ENCODE measurements at regions not wholly inside any gene's neighbourhood (a gene's known extent, or its start where the extent isn't known, plus 50 kb on each side); places are given as distances from the start of the nearest gene placed in this dataset.

- Histone ChIP-seq H3K4me3 (ENCODE audit: low read length in 2 of 2) (no peak overlapping the region), H3K36me3 (ENCODE audit: control insufficient read depth in 2 of 2, insufficient read depth in 2 of 2, low read length in 2 of 2) (no peaks in the 10 kb centered on the region), H3K27me3 (ENCODE audit: control insufficient read depth in 2 of 2, insufficient read depth in 2 of 2, low read length in 2 of 2) (peaks cover 0 to 6% of the 10 kb centered on the region in 2 donors), H3K27ac (ENCODE audit: low read depth in 2 of 2, low read length in 2 of 2) (no peak overlapping the region), H3K4me1 (ENCODE audit: control insufficient read depth in 2 of 2, insufficient read depth in 2 of 2, low read length in 2 of 2) (no peaks in the 10 kb centered on the region), H3K9ac (ENCODE audit: low read depth in 1 of 2, low read length in 2 of 2) (no peak overlapping the region), H3K9me3 (ENCODE audit: control insufficient read depth in 2 of 2, low read length in 2 of 2) (no peaks in the 10 kb centered on the region)
These were observed 571.4 kb downstream of the PTPRU start for GRCh38 chr1:29807689-29808088.

- Histone ChIP-seq H3K9ac (ENCODE audit: low read depth in 1 of 2, low read length in 2 of 2) (no peak overlapping the region), H3K4me1 (ENCODE audit: control insufficient read depth in 2 of 2, insufficient read depth in 2 of 2, low read length in 2 of 2) (no peaks in the 10 kb centered on the region), H3K27ac (ENCODE audit: low read depth in 2 of 2, low read length in 2 of 2) (no peak overlapping the region), H3K9me3 (ENCODE audit: control insufficient read depth in 2 of 2, low read length in 2 of 2) (no peaks in the 10 kb centered on the region), H3K36me3 (ENCODE audit: control insufficient read depth in 2 of 2, insufficient read depth in 2 of 2, low read length in 2 of 2) (no peaks in the 10 kb centered on the region), H3K4me3 (ENCODE audit: low read length in 2 of 2) (no peak overlapping the region), H3K27me3 (ENCODE audit: control insufficient read depth in 2 of 2, insufficient read depth in 2 of 2, low read length in 2 of 2) (peaks cover 0 to 10% of the 10 kb centered on the region in 2 donors)
These were observed 570.5 kb downstream of the PTPRU start for GRCh38 chr1:29806646-29807319.

GRCh38 chr1:29805896-29806160 lies 569.5 kb downstream of the PTPRU start:
- peaks cover 3 to 10% of the 10 kb centered on the region in 2 donors for H3K27me3 ChIP-seq (ENCODE audit: control insufficient read depth in 2 of 2, insufficient read depth in 2 of 2, low read length in 2 of 2)
- no peak overlapping the region for H3K9ac ChIP-seq (ENCODE audit: low read depth in 1 of 2, low read length in 2 of 2)
- H3K9me3 ChIP-seq (ENCODE audit: control insufficient read depth in 2 of 2, low read length in 2 of 2): no peaks in the 10 kb centered on the region
- no peaks in the 10 kb centered on the region for H3K4me1 ChIP-seq (ENCODE audit: control insufficient read depth in 2 of 2, insufficient read depth in 2 of 2, low read length in 2 of 2)
- H3K27ac ChIP-seq (ENCODE audit: low read depth in 2 of 2, low read length in 2 of 2): no peak overlapping the region
- H3K36me3 ChIP-seq (ENCODE audit: control insufficient read depth in 2 of 2, insufficient read depth in 2 of 2, low read length in 2 of 2): no peaks in the 10 kb centered on the region
- no peak overlapping the region for H3K4me3 ChIP-seq (ENCODE audit: low read length in 2 of 2)

DNA sequence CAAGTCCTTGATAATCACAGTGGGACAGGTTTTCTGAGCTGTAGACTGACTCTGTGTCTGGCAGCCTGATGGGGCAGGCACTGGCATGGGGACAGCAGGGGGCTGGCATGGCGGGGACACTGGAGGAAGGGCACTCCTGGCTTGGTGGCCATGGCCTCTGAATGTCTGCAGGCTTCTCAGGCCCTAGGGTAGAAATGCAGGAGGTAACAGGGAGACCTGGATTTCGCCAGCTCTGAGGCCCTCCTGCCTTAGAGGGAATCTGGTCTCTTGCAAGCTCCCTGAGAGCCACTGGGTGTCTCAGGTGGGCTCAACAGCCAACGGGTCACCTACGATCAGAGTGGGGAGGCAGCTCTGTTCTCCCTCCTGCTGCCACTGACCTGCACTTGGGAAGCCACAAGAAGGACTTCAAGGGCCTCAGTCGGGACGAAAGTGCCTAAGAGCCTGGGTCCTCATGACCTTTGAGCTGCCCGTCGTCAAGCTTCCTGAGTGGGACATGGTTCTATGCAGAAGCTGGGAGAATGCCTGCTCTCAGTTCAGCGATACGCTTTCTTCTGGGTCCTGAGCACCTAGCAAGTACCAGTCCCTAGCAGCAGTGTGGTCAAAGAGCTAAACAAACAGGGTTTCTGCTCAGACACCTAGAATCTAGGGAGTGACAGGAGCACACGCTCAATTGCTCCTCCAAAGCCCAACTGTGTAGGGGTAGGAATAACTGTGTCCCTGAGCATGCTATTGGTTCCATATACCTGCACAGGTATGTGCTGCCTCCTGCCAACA lies 569.0 kb downstream of the PTPRU start:
- Histone ChIP-seq H3K27me3 (ENCODE audit: control insufficient read depth in 2 of 2, insufficient read depth in 2 of 2, low read length in 2 of 2) (peaks cover 3 to 10% of the 10 kb centered on the region in 2 donors), H3K36me3 (ENCODE audit: control insufficient read depth in 2 of 2, insufficient read depth in 2 of 2, low read length in 2 of 2) (no peaks in the 10 kb centered on the region), H3K4me3 (ENCODE audit: low read length in 2 of 2) (no peak overlapping the region), H3K9me3 (ENCODE audit: control insufficient read depth in 2 of 2, low read length in 2 of 2) (no peaks in the 10 kb centered on the region), H3K27ac (ENCODE audit: low read depth in 2 of 2, low read length in 2 of 2) (no peak overlapping the region), H3K9ac (ENCODE audit: low read depth in 1 of 2, low read length in 2 of 2) (no peak overlapping the region), H3K4me1 (ENCODE audit: control insufficient read depth in 2 of 2, insufficient read depth in 2 of 2, low read length in 2 of 2) (no peaks in the 10 kb centered on the region)

DNA sequence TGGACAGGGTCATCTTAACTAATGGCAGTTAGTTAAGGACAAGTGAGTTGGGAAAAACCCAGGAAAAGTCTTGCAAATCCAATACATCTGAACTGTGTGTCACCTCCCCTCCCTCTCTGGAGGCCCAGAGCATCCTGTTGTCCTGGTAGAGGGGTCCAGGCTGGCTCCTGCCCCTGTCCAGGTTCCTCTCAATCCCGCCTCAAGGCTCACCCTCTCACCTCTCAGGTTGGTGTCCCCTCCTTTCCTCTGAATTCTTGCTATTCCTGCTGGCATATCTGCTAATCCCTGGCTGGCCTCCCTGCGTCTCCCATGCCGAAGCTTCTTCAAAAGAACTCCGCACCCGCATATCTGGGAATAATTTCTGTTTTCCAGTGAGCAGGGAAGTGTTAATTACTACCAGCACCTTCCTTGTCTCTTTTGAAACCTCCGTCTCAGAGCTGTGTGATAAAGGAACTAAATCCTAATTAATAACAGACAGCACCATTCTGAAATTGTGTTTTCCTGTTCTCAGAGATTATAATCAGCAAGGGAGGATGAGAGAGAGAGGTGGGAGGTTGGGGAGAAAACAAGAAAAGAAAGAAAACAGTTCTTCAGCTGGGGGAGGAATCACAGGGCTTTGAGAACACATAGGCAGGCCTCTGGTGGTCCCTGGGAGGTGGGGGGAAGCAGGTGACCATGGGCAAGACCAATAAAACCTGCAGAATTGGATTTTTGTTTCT lies 568.0 kb downstream of the PTPRU start:
- Histone ChIP-seq H3K27me3 (ENCODE audit: control insufficient read depth in 2 of 2, insufficient read depth in 2 of 2, low read length in 2 of 2) (peaks cover 3 to 10% of the 10 kb centered on the region in 2 donors), H3K36me3 (ENCODE audit: control insufficient read depth in 2 of 2, insufficient read depth in 2 of 2, low read length in 2 of 2) (no peaks in the 10 kb centered on the region), H3K9ac (ENCODE audit: low read depth in 1 of 2, low read length in 2 of 2) (no peak overlapping the region), H3K9me3 (ENCODE audit: control insufficient read depth in 2 of 2, low read length in 2 of 2) (no peaks in the 10 kb centered on the region), H3K4me3 (ENCODE audit: low read length in 2 of 2) (no peak overlapping the region), H3K4me1 (ENCODE audit: control insufficient read depth in 2 of 2, insufficient read depth in 2 of 2, low read length in 2 of 2) (no peaks in the 10 kb centered on the region), H3K27ac (ENCODE audit: low read depth in 2 of 2, low read length in 2 of 2) (no peak overlapping the region)

DNA sequence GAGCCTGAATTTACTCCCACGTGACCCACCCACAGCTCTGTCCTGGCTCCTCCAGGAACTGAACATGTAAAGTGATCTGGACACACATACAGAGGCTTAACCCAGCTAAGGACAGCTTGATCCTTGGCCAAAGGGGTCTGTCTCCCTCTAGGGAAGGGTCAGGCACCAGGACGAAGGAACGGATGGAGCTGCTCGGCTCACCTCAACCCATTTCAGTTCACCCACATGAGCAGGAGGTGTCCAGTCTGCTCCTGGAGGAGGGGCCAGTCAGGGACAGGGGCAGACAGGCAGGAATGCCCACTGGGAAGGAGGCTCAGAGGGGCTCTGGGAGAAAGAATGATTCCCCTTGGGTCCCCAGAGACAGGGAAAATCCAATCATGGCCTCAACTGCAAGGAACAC lies 567.2 kb downstream of the PTPRU start:
- Histone ChIP-seq H3K9me3 (ENCODE audit: control insufficient read depth in 2 of 2, low read length in 2 of 2) (no peaks in the 10 kb centered on the region), H3K27ac (ENCODE audit: low read depth in 2 of 2, low read length in 2 of 2) (no peak overlapping the region), H3K36me3 (ENCODE audit: control insufficient read depth in 2 of 2, insufficient read depth in 2 of 2, low read length in 2 of 2) (no peaks in the 10 kb centered on the region), H3K9ac (ENCODE audit: low read depth in 1 of 2, low read length in 2 of 2) (no peak overlapping the region), H3K27me3 (ENCODE audit: control insufficient read depth in 2 of 2, insufficient read depth in 2 of 2, low read length in 2 of 2) (peaks cover 3 to 10% of the 10 kb centered on the region in 2 donors), H3K4me1 (ENCODE audit: control insufficient read depth in 2 of 2, insufficient read depth in 2 of 2, low read length in 2 of 2) (no peaks in the 10 kb centered on the region), H3K4me3 (ENCODE audit: low read length in 2 of 2) (no peak overlapping the region)

DNA sequence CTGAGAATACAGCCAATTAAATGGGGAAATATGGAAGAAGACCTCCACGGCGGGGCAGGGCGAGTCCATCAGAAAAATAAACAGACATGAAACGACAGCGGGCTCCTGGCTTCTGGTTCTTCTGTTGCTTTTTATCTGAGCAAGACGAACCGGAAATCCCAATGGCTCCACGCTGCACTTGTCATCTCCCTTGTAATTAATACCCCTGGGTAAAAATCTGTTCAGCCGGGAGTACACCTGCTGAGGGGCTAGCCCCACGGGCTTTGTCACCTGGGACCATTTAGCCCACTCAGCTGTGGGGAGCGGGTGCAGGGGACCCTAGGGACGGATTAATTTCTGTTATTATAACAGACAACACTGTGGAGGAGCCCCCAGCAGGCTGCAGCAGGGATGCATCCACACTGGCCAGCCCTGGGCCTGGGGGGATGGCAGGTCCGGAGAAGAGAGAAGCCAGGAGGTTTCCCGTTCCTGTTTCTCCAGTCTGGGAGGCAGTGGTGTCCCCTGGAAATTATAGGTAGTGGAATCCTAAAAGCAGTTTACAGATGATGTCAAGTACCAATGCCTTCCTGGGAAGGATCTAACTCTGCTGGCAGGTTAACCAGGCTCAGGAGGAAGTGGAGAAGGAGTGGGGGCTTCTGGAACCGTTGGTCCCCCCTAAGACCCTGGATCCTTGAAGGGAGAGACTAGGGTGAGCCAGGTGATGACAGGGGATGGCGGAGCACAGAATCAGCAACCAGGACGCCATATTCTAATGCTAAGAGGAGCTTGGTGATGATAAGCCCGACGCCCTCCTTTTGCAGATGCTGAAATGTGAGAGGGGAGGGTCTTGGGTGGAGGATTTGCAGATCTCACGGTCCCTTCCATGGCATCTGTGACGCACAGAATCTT lies 566.1 kb downstream of the PTPRU start:
- no peaks in the 10 kb centered on the region for H3K36me3 ChIP-seq (ENCODE audit: control insufficient read depth in 2 of 2, insufficient read depth in 2 of 2, low read length in 2 of 2)
- no peak overlapping the region for H3K27ac ChIP-seq (ENCODE audit: low read depth in 2 of 2, low read length in 2 of 2)
- H3K9me3 ChIP-seq (ENCODE audit: control insufficient read depth in 2 of 2, low read length in 2 of 2): no peaks in the 10 kb centered on the region
- no peak overlapping the region for H3K4me3 ChIP-seq (ENCODE audit: low read length in 2 of 2)
- H3K27me3 ChIP-seq (ENCODE audit: control insufficient read depth in 2 of 2, insufficient read depth in 2 of 2, low read length in 2 of 2): peaks cover 3 to 10% of the 10 kb centered on the region in 2 donors
- no peak overlapping the region for H3K9ac ChIP-seq (ENCODE audit: low read depth in 1 of 2, low read length in 2 of 2)
- H3K4me1 ChIP-seq (ENCODE audit: control insufficient read depth in 2 of 2, insufficient read depth in 2 of 2, low read length in 2 of 2): no peaks in the 10 kb centered on the region

DNA sequence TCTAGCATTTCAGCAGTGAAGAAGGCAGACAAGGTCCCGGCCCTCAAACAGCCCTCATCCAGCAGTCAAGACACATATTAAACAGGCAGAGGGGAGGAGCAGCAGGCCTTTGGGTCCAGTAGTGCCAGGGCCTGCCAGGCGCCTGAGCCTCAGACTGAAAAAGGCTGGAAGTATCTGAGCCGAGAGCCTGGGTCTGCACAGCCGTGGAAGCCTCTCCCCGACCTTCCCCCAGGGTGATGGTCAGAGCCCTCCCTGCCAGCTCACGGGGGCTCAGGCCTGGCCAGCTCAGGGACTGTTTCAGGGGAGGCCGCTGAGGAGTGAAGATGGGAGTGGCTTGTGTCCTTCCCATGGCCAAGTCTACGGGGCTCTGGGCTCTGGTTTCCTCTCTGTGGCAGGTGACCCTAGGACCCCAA lies 565.2 kb downstream of the PTPRU start:
- H3K9ac ChIP-seq (ENCODE audit: low read depth in 1 of 2, low read length in 2 of 2): no peak overlapping the region
- H3K27ac ChIP-seq (ENCODE audit: low read depth in 2 of 2, low read length in 2 of 2): no peak overlapping the region
- H3K27me3 ChIP-seq (ENCODE audit: control insufficient read depth in 2 of 2, insufficient read depth in 2 of 2, low read length in 2 of 2): peaks cover 3 to 10% of the 10 kb centered on the region in 2 donors
- H3K4me3 ChIP-seq (ENCODE audit: low read length in 2 of 2): no peak overlapping the region
- H3K36me3 ChIP-seq (ENCODE audit: control insufficient read depth in 2 of 2, insufficient read depth in 2 of 2, low read length in 2 of 2): no peaks in the 10 kb centered on the region
- H3K4me1 ChIP-seq (ENCODE audit: control insufficient read depth in 2 of 2, insufficient read depth in 2 of 2, low read length in 2 of 2): no peaks in the 10 kb centered on the region
- H3K9me3 ChIP-seq (ENCODE audit: control insufficient read depth in 2 of 2, low read length in 2 of 2): no peaks in the 10 kb centered on the region

DNA sequence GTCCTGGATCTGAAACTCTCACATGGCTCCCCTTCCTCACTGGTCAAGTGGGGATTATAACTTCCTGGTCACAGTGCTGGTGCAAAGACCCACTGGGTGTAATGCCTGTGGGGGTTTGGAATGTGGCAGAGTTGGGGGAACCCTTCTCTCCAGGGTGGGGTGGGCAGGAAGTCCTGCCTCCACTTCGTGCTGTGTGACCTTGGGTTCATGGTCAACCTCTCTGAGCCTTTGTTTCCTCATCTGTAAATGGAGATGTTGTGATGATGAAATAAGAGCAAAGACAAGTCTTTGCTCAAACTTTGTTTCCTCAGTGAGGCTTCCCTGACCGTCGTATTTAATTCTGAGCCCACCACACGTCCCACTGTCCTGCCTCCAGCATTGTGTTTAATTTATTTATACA lies 564.7 kb downstream of the PTPRU start:
- Histone ChIP-seq H3K27ac (ENCODE audit: low read depth in 2 of 2, low read length in 2 of 2) (no peak overlapping the region), H3K9me3 (ENCODE audit: control insufficient read depth in 2 of 2, low read length in 2 of 2) (no peaks in the 10 kb centered on the region), H3K9ac (ENCODE audit: low read depth in 1 of 2, low read length in 2 of 2) (no peak overlapping the region), H3K4me3 (ENCODE audit: low read length in 2 of 2) (no peak overlapping the region), H3K36me3 (ENCODE audit: control insufficient read depth in 2 of 2, insufficient read depth in 2 of 2, low read length in 2 of 2) (no peaks in the 10 kb centered on the region), H3K4me1 (ENCODE audit: control insufficient read depth in 2 of 2, insufficient read depth in 2 of 2, low read length in 2 of 2) (no peaks in the 10 kb centered on the region), H3K27me3 (ENCODE audit: control insufficient read depth in 2 of 2, insufficient read depth in 2 of 2, low read length in 2 of 2) (peaks cover 3 to 10% of the 10 kb centered on the region in 2 donors)

Measured in mucosa of rectum (tissue), 2 donors.